Smooth muscle cell (in vitro differentiated cells): ENCODE measurements at regions not wholly inside any gene's neighbourhood (a gene's known extent, or its start where the extent isn't known, plus 50 kb on each side); places are given as distances from the start of the nearest gene placed in this dataset.

Experiments used
- DNase-seq: peaks from one replicate; lab custom pipeline; 2025; ENCODE audit not compliant: unreplicated experiment; lab: John Stamatoyannopoulos, UW
- H2AFZ ChIP-seq: fragments of 200-600 bp; sonication (generic); 2 replicates; pipeline ENCODE4 v1.6.0; 2016; ENCODE audit warnings: antibody characterized with exemption, low read depth, mild to moderate bottlenecking
- H3F3A ChIP-seq: fragments of 200-600 bp; sonication (generic); 2 replicates; pipeline ENCODE4 v1.6.0; 2017; ENCODE audit warnings: antibody characterized with exemption, low read depth
- H3K27ac ChIP-seq: fragments of 200-600 bp; sonication (generic); 2 replicates; pipeline ENCODE4 v1.5.1; 2016; ENCODE audit warnings: low read depth, mild to moderate bottlenecking
- H3K27me3 ChIP-seq: fragments of 200-600 bp; sonication (generic); 2 replicates; pipeline ENCODE4 v1.6.1; 2016; ENCODE audit warnings: low read depth, mild to moderate bottlenecking
- H3K36me3 ChIP-seq: fragments of 200-600 bp; sonication (generic); 2 replicates; pipeline ENCODE4 v1.5.1; 2016; ENCODE audit warnings: low read depth
- H3K4me1 ChIP-seq: fragments of 200-600 bp; sonication (generic); 2 replicates; pipeline ENCODE4 v1.5.1; 2016; ENCODE audit warnings: low read depth
- H3K4me2 ChIP-seq: fragments of 200-600 bp; sonication (generic); 2 replicates; pipeline ENCODE4 v1.6.0; 2016; ENCODE audit warnings: mild to moderate bottlenecking
- H3K4me3 ChIP-seq: fragments of 200-600 bp; sonication (generic); 2 replicates; pipeline ENCODE4 v1.5.1; 2016; ENCODE audit warnings: mild to moderate bottlenecking
- H3K79me2 ChIP-seq: fragments of 200-600 bp; sonication (generic); 2 replicates; pipeline ENCODE4 v1.6.0; 2016; ENCODE audit warnings: low read depth, mild to moderate bottlenecking
- H3K9ac ChIP-seq: fragments of 200-600 bp; sonication (generic); 2 replicates; pipeline ENCODE4 v1.6.0; 2016; ENCODE audit warnings: low read depth
- H3K9me3 ChIP-seq: fragments of 200-600 bp; sonication (generic); replicated peaks from 2 replicates; pipeline ENCODE4 v1.5.1; 2016; ENCODE audit warnings: low read depth
- H4K20me1 ChIP-seq: fragments of 200-600 bp; sonication (generic); 2 replicates; pipeline ENCODE4 v1.6.0; 2016; ENCODE audit warnings: low read depth
- CTCF ChIP-seq: fragments of 200-600 bp; sonication (generic); IDR thresholded peaks from 2 replicates; pipeline ENCODE4 v1.5.1; 2017; ENCODE audit warnings: borderline replicate concordance, mild to moderate bottlenecking, antibody characterized with exemption; ENCODE audit not compliant: insufficient read depth, poor library complexity, severe bottlenecking
- WGBS: methylation state at CpG from one replicate; pipeline ENCODE4 v1.1.7; 2016; ENCODE audit warnings: low lambda C conversion rate; 5-methylcytosine and 5-hydroxymethylcytosine counted together

DNA sequence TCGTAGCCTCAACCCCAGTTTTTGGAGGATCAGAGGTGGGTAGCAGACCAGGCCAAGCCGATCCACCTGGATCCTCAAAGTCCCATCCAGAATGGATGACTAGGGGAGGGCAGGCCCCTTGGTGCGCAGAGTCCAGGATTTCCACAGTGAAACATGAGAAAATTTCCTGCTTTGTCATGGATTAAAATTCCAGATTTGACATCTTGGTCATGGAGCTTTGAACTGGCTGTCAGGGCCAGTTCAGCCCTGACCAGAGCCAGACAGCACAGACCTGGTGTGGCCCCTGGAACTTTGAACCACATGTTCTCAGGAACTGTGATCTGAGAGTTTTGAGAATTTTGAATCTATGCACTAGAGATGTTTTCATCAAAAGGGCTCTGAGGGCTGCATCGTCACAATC lies 177.5 kb downstream of the MN1 start:
- no peak for DNase-seq
- Histone ChIP-seq H3K36me3 (no peaks in the 10 kb centered on the region), H4K20me1 (no peaks in the 10 kb centered on the region), H3K27me3 (no peaks in the 10 kb centered on the region), H2AFZ (no peak overlapping the region), H3K4me2 (no peak overlapping the region), H3K9ac (no peak overlapping the region), H3K79me2 (no peaks in the 10 kb centered on the region), H3K27ac (no peak overlapping the region), H3K4me3 (no peak overlapping the region), H3K4me1 (no peaks in the 10 kb centered on the region), H3K9me3 (no peaks in the 10 kb centered on the region), H3F3A (no peaks in the 10 kb centered on the region)
- no peak for TF ChIP-seq CTCF
- 96% methylated on average over 4 of the region's 4 CpGs for WGBS

- Histone ChIP-seq H3K27me3 (no peaks in the 10 kb centered on the region), H3K27ac (no peak overlapping the region), H3K79me2 (no peaks in the 10 kb centered on the region), H3K9me3 (no peaks in the 10 kb centered on the region), H4K20me1 (no peaks in the 10 kb centered on the region), H3K36me3 (no peaks in the 10 kb centered on the region), H3K9ac (no peak overlapping the region), H2AFZ (no peak overlapping the region), H3K4me3 (no peak overlapping the region), H3K4me2 (no peak overlapping the region), H3F3A (no peaks in the 10 kb centered on the region), H3K4me1 (no peaks in the 10 kb centered on the region)
- 0% methylated on average over 1 of the region's 1 CpG for WGBS
- no peak for TF ChIP-seq CTCF
- DNase-seq = no peak
Measured at GRCh38 chr22:27624705-27625104, 176.9 kb downstream of the MN1 start.

DNA sequence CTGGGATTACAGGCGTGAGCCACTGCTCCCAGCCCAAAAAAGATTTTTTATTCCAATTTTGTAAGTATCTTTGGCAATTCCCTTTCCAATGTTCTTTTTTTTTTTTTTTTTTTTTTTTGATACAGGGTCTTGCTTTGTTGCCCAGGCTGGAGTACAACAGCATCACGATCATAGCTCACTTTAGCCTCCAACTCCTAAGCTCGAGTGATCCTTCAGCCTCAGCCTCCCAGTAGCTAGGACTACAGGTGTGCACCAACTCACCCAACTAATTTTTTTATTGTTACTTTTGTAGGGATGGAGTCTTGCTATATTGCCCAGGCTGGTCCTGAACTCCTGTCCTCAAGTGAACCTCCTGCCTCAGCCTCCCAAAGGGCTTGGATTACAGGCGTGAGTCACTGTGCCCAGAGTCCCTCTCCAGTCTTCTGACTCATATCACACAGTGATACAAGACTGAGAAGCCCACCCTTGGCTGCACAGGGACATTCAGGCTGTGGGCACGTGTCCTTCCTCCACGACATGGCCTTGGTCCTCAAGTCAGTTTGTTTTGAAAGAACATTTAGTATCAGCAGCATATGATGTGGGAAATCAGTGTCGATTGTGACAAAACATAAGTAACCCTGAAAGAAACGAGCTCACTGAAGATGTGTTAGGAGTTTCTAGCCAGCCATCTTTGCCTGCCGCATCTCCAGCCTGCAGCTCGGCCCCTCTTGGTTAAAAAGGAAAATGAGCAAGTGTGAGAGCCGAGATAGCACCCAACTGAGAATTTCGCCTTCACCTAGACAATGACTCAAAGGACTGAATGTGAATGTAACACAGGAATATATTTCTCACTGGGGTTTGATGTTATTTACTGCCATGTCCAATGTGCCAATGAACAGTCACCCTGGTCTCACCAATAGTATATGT lies 175.5 kb downstream of the MN1 start:
- no peaks in the 10 kb centered on the region for H4K20me1 ChIP-seq
- H3K79me2 ChIP-seq = no peaks in the 10 kb centered on the region
- no peak overlapping the region for H3K27ac ChIP-seq
- H3K36me3 ChIP-seq = no peaks in the 10 kb centered on the region
- no peak overlapping the region for H3K9ac ChIP-seq
- H2AFZ ChIP-seq = no peak overlapping the region
- TF ChIP-seq CTCF = no peak
- 91% methylated on average over 12 of the region's 12 CpGs for WGBS
- no peak overlapping the region for H3K4me2 ChIP-seq
- no peak for DNase-seq
- peaks cover 4% of the 10 kb centered on the region for H3K4me1 ChIP-seq
- no peaks in the 10 kb centered on the region for H3F3A ChIP-seq
- no peak overlapping the region for H3K4me3 ChIP-seq
- H3K27me3 ChIP-seq = no peaks in the 10 kb centered on the region
- H3K9me3 ChIP-seq = no peaks in the 10 kb centered on the region
